T-helper 2 cell (primary cell): ENCODE measurements at regions not wholly inside any gene's neighbourhood (a gene's known extent, or its start where the extent isn't known, plus 50 kb on each side); places are given as distances from the start of the nearest gene placed in this dataset.

Experiments
- DNase-seq, 5 experiments: peaks; one replicate each; pipeline versions ENCODE4 v3.0.0 to v3.0.0-alpha.2; 2012 to 2022

GRCh38 chr18:39105104-39105503, 1539.5 kb upstream of the CELF4 start:
- no peak for DNase-seq

- no peak for DNase-seq
Measured at GRCh38 chr18:39072970-39073369, 1507.4 kb upstream of the CELF4 start.

GRCh38 chr18:39062426-39062825, 1496.8 kb upstream of the CELF4 start:
- DNase-seq: no peak

GRCh38 chr18:39058386-39059000, 1492.9 kb upstream of the CELF4 start:
- DNase-seq: no peak

GRCh38 chr18:39057423-39058064, 1491.9 kb upstream of the CELF4 start:
- no peak for DNase-seq

- DNase-seq: no peak
Measured at GRCh38 chr18:39053571-39053970, 1488.0 kb upstream of the CELF4 start.

DNA sequence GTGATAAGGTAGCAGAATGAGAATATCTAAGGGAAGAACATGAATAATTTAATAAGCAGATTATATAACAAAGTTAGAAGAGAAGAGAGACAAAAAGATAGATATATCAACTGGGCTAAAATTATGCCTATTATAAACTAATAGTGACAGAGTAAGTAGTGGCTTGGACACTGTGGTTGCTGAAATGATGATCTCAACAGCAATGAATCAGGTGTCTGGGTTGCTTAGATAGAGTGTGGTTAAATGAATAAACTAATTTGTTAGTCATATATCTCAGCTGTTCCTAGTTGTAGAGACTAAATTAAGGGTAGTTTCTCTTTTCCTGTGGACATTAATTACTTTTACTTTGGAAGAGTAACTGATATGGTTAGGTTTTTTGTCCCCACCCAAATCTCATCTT, 1485.4 kb upstream of the CELF4 start:
- no peak for DNase-seq

DNA sequence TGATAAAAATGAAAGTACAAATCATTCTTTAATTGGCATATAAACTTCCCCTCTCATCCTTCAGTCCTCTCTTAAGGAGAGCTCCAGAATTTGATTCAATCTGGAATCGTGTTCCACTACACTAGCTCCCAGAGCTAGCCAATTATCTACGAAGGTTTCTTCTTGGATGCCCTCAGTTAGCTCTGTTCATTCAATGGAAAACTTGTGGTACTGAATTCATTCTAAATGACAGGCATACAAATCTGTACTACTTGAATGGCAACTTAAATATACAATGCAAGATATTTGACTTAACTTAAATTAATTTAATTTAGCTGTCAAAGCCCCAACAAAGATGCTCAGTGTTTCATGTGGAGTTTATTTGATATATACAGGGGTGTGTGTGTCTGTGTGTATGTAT, 1474.2 kb upstream of the CELF4 start:
- DNase-seq: no peak

- no peak for DNase-seq
Measured at GRCh38 chr18:39037925-39038324, 1472.3 kb upstream of the CELF4 start.

GRCh38 chr18:39033312-39033711, 1467.7 kb upstream of the CELF4 start:
- no peak for DNase-seq

DNA sequence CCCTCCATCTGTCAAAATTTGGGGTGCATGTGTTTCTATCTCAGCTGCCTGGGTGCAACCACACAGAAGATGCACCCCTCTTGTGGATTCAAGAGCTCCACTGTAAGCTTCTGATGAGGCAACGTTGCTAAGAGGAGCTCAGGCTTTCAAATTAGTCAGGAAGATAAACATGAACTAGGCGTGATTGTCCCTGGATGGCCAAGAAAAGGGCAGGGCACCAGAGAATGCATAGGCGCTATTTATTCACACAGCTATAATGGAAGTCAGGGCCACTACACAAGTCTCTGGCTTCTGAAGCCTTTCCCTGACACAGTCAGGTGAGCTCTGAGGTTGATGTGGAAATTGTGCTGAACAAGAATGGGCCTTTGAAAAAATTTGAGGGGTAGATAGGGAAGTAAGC, 1466.0 kb upstream of the CELF4 start:
- no peak for DNase-seq

DNA sequence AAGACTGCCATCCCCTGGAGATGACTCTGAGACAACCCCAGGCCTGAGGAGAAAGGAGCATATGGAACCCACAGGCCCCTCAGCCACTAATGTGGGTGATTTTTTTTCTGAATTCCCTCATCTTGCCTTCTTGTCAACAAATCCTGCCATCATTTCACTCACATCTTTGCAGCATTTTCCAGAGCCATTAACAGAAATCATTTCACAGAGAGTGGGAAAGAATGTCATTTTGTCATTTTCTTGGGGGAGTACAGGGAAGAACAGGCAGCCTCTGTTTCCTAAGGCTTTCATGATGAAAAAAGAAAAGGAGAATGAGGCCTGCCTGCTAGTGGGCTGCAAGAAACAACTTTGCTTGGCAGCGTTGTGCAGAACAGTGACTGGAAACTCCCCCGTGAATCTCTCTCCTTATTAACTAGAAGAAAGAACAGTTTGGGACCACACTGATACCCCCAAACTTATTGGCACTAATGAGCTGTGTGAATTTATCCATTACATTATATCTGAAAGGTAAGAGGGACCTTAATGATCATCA, 1464.6 kb upstream of the CELF4 start:
- no peak for DNase-seq

DNA sequence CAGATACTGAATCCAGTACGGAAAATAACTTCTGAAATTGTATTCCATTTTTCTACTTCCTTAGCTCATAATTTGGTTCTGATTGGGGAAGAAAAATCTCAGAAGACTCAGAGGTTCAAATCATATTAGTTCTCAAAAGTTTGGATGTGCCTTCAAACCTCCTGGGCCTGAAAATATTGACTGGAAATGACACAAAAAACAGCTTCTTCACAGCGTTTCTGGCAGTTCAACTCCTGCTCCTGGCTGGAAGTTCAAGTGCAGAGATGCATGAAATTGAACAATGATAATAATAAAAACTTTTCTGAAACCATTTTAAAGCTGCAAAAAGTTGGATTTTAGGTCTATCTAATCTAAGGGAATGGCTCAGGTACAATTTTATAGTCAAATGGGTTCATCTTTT, 1459.9 kb upstream of the CELF4 start:
- no peak for DNase-seq

DNA sequence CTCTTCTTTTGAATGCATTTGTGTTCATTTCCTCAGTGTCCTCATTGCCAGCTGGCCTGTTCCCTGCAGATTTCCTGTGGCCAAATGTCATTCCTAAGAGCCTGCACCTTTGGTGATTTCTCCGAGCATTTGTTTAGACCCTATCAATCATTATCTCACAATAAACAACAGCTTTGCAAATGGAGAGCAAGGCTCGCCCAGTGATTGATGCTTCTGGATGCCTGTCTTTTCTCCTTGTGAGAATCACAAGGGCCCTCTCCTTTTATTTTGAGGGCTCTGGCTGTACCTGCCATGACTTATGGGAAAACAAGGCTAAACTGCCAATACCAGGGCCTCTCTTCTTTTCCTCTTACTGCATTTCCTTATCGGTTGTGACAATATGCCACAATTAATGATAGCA, 1454.4 kb upstream of the CELF4 start:
- DNase-seq: no peak

- DNase-seq: no peak
Measured at GRCh38 chr18:39007031-39007902, 1441.7 kb upstream of the CELF4 start.

- no peak for DNase-seq
Measured at GRCh38 chr18:38996056-38996455, 1430.5 kb upstream of the CELF4 start.

DNA sequence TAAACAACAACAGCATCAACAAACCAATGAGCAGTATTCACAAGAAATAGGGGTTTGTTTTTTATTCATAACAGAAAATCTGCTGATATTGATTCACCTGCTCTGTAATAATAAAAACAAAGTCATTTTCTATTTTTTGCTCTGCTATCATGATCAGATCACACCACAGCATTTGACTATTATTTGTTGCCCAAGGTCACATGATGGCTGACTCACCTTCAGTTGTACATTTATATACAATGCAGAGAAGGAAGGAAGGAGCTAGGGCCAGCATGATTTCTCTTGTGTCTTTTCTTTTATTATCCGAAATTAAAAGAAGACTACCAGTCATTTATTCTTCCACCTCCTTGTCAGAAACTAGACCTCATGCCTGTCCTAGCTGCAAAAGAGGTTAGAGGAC, 1427.7 kb upstream of the CELF4 start:
- DNase-seq: no peak

- DNase-seq: no peak
Measured at GRCh38 chr18:38984968-38985367, 1419.4 kb upstream of the CELF4 start.

- DNase-seq: no peak
Measured at GRCh38 chr18:38982072-38982471, 1416.5 kb upstream of the CELF4 start.

DNA sequence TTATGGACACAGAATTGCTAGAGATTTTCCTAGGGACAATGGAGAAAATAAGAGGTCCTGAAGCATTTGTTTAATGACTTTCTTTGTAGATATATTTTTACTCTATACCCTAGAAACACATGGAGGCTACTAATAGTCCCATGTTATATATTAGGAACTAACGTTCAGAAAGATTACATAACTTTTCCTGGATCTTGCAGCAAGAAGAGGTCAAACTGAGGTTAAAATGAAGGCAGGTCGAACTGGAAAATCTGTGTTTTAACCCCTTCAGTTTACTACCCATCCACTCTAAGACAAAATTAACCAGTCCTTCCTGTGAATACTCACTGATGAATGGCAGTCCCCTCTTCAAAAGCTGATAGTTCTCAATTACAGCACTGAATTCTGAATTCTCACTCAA, 1415.8 kb upstream of the CELF4 start:
- DNase-seq: no peak

DNA sequence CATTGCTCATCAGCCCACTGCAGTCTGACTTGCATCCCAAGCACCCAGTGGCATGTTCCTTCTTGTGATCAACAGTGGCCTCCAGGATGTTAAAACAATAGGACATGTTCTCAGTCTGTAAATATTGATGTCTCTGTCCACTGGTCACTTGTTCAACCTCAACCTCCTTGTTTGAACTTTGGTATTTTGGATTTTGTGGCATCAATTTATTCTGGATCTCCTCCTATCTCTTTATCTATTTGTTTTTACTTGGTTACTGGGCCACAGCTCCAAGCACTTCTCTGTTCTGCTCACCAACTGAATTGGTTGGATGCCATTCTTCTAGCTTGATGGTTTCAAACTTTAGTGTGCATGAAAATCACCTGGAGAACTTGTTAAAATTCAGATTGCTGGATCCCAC, 1414.8 kb upstream of the CELF4 start:
- DNase-seq: no peak

DNA sequence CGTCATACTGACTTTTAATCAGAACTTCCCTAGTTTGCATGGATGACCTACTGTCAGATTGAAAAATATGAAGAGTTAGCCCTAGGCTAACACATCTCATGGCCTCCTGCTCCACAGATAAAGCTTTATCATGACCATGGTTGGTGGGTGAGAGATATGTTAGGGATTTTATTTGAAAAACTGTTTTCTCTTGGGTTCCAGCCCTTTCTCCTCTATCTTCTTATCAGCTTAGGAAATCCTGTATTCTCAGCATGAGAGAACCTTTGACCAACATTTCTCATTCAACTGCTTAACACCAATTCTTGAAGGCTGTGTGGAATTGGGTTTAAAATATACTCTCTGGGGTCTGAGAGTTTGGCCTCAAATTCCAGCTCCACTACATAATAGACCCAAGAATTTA, 1407.0 kb upstream of the CELF4 start:
- DNase-seq: no peak

DNA sequence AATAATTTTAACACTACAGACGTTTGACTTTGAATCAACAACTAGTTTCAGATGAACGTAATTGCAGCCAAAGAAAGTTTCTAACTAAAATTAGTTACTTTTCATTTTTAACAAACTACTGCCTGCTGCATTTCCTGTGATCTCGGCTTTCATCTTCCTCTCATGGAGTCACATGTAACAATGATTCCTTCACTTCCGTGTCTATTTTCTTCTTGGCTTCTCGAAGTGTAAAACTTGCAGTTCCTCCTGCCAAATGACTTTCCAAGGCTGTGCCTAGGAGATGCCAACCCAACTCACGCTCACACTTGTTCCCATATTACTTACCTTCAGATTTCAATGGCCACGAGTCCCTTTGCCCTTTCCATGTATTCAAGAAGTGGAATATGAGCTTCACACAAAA, 1406.3 kb upstream of the CELF4 start:
- DNase-seq: no peak

- no peak for DNase-seq
Measured at GRCh38 chr18:38966841-38967240, 1401.2 kb upstream of the CELF4 start.
